ENCODE measurements at regions not wholly inside any gene's neighbourhood (a gene's known extent, or its start where the extent isn't known, plus 50 kb on each side); places are given as distances from the start of the nearest gene placed in this dataset.

- FAIRE-seq (no peak), ATAC-seq (no peak), DNase-seq (ENCODE audit: low read depth in 1 of 2, low spot score in 1 of 2) (no peak)
- TF ChIP-seq JUN (IDR thresholded peaks at IDR 0.05) = no peak
- TF ChIP-seq ZNF302 (CRISPR knock-in tag; IDR thresholded peaks at IDR 0.05) = no peak
- TF ChIP-seq CEBPB (IDR thresholded peaks at IDR 0.05) = no peak
- no peak for TF ChIP-seq MAZ (IDR thresholded peaks at IDR 0.05; ENCODE audit: borderline replicate concordance, low read depth, low read length)
- no peak for TF ChIP-seq MAFK (IDR thresholded peaks at IDR 0.05; ENCODE audit: partially characterized antibody)
- TF ChIP-seq USF2 (IDR thresholded peaks at IDR 0.05) = no peak
- no peak for TF ChIP-seq GATA3 (IDR thresholded peaks at IDR 0.05; ENCODE audit: borderline replicate concordance)
- TF ChIP-seq FOSB (CRISPR knock-in tag; IDR thresholded peaks at IDR 0.05) = no peak
- TF ChIP-seq CHD2 (IDR thresholded peaks at IDR 0.05; ENCODE audit: low read length, partially characterized antibody) = no peak
- TF ChIP-seq RFX5 (IDR thresholded peaks at IDR 0.05) = no peak
- no peak for TF ChIP-seq HOXB13 (CRISPR knock-in tag; IDR thresholded peaks at IDR 0.05; ENCODE audit: low read depth)
- TF ChIP-seq BHLHE40 (IDR thresholded peaks at IDR 0.05; ENCODE audit: low read depth, low read length) = no peak
- no peak for TF ChIP-seq RCOR1 (IDR thresholded peaks at IDR 0.05; ENCODE audit: low read depth, low read length)
- Histone ChIP-seq H3K4me3 (no peak overlapping the region), H3K9me3 (no peaks in the 10 kb centered on the region), H3K27ac (no peak overlapping the region; a peak in 1 of 6 replicates), H3K4me1 (peaks cover 17% of the 10 kb centered on the region), H3K4me2 (no peak overlapping the region)
- ChIA-PET POLR2A (no interaction called here), CTCF (interaction anchor here (0.9 to 2.0 kb wide), 4 partner anchors 9 to 297 kb away, joined by 3 to 6 read pairs (median 5); no protein-coding TSS in a partner anchor)
- 94% methylated on average over 7 of the region's 7 CpGs for WGBS (ENCODE audit: missing lambda C conversion rate)
These were observed 148.3 kb downstream of the NOC3L start for GRCh38 chr10:94214481-94214893.

- H3K4me3 ChIP-seq = no peak overlapping the region
- POLR2A ChIA-PET = no interaction called here
- H3K4me2 ChIP-seq = no peak overlapping the region
- H3K9me3 ChIP-seq = no peaks in the 10 kb centered on the region
- no peak overlapping the region for H3K27ac ChIP-seq
- no peak for FAIRE-seq
- peak in 1 of 2 experiments; percentile 25; a peak in 2 of 6 replicates for ATAC-seq
- TF ChIP-seq USF2 (IDR thresholded peaks at IDR 0.05) (no peak), MAFK (IDR thresholded peaks at IDR 0.05; ENCODE audit: partially characterized antibody) (no peak)
- CTCF ChIA-PET = interaction anchor here (0.8 to 2.0 kb wide), 4 partner anchors 50 to 299 kb away, joined by 3 to 6 read pairs (median 4); no protein-coding TSS in a partner anchor
- no peak for DNase-seq (ENCODE audit: low read depth in 1 of 2, low spot score in 1 of 2)
- H3K4me1 ChIP-seq = peaks cover 17% of the 10 kb centered on the region
- 95% methylated on average over 4 of the region's 4 CpGs for WGBS (ENCODE audit: missing lambda C conversion rate)
These were observed 146.5 kb downstream of the NOC3L start for GRCh38 chr10:94216201-94216600.

- no peak for TF ChIP-seq HDAC2 (IDR thresholded peaks at IDR 0.05)
- no peak for TF ChIP-seq EHF (CRISPR knock-in tag; IDR thresholded peaks at IDR 0.05)
- TF ChIP-seq ELK1 (IDR thresholded peaks at IDR 0.05; ENCODE audit: low read depth, low read length) = no peak
- no peak for TF ChIP-seq NFE2L2 (conservative IDR thresholded peaks at IDR 0.05; ENCODE audit: low read length)
- no peak for TF ChIP-seq RAD21 (conservative IDR thresholded peaks at IDR 0.05 in 1 of 2, IDR thresholded peaks at IDR 0.05 in 1 of 2)
- no peak for TF ChIP-seq USF2 (IDR thresholded peaks at IDR 0.05)
- no peak for TF ChIP-seq HOXB13 (CRISPR knock-in tag; IDR thresholded peaks at IDR 0.05; ENCODE audit: low read depth)
- no peak for TF ChIP-seq RCOR1 (IDR thresholded peaks at IDR 0.05; ENCODE audit: low read depth, low read length)
- TF ChIP-seq EHMT2 (IDR thresholded peaks at IDR 0.05; ENCODE audit: low read depth) = no peak
- TF ChIP-seq CHD4 (IDR thresholded peaks at IDR 0.05; ENCODE audit: borderline replicate concordance) = no peak
- no peak for TF ChIP-seq HOXA7 (CRISPR knock-in tag; IDR thresholded peaks at IDR 0.05)
- no peak for TF ChIP-seq HEYL (CRISPR knock-in tag; IDR thresholded peaks at IDR 0.05)
- no peak for TF ChIP-seq CHD2 (IDR thresholded peaks at IDR 0.05; ENCODE audit: low read length, partially characterized antibody)
- no peak for TF ChIP-seq CEBPB (IDR thresholded peaks at IDR 0.05)
- no peak for TF ChIP-seq HMGXB4 (CRISPR knock-in tag; IDR thresholded peaks at IDR 0.05; ENCODE audit: borderline replicate concordance)
- no peak for TF ChIP-seq TFCP2L1 (CRISPR knock-in tag; IDR thresholded peaks at IDR 0.05)
- TF ChIP-seq KDM5A (IDR thresholded peaks at IDR 0.05) = no peak
- TF ChIP-seq CBX8 (IDR thresholded peaks at IDR 0.05) = no peak
- no peak for TF ChIP-seq JUN (IDR thresholded peaks at IDR 0.05)
- TF ChIP-seq MYC (IDR thresholded peaks at IDR 0.05; ENCODE audit: borderline replicate concordance, low read length) = no peak
- FAIRE-seq = no peak
- no peak overlapping the region for H3K4me3 ChIP-seq
- peaks cover 17% of the 10 kb centered on the region for H3K4me1 ChIP-seq
- no peaks in the 10 kb centered on the region for H3K9me3 ChIP-seq
- no peak for ATAC-seq
- H3K27ac ChIP-seq = no peak overlapping the region
- DNase-seq (ENCODE audit: low read depth in 1 of 2, low spot score in 1 of 2) = no peak
- POLR2A ChIA-PET = no interaction called here
- CTCF ChIA-PET = no interaction called here
- H3K4me2 ChIP-seq = no peak overlapping the region
These were observed 145.3 kb downstream of the NOC3L start for GRCh38 chr10:94217411-94217810.

All from A549 (cell line).